Thyroid gland (tissue), 4 donors: ENCODE measurements at regions not wholly inside any gene's neighbourhood (a gene's known extent, or its start where the extent isn't known, plus 50 kb on each side); places are given as distances from the start of the nearest gene placed in this dataset.

Experiments used
- CTCF ChIP-seq, 6 experiments: fragments of 200-600 bp in 3 of 6; fragments of 450-650 bp in 3 of 6; sonication (generic) in 3 of 6; IDR thresholded peaks; one replicate each; pipeline ENCODE4 v1.5.1; 2016 to 2019; ENCODE audit warnings: antibody characterized with exemption in 6 of 6, mild to moderate bottlenecking in 2 of 6, inconsistent platforms in 1 of 6, moderate library complexity in 1 of 6
- POLR2A ChIP-seq, 2 donors: fragments of 450-650 bp; IDR thresholded peaks; one replicate each; pipeline ENCODE4 v1.6.1; 2017; ENCODE audit warnings: antibody characterized with exemption in 2 of 2, mild to moderate bottlenecking in 2 of 2, moderate library complexity in 1 of 2

GRCh38 chr5:30413540-30413939 lies 779.9 kb upstream of the CDH6 start:
- TF ChIP-seq CTCF (IDR thresholded peaks at IDR 0.05) (no peak), POLR2A (IDR thresholded peaks at IDR 0.05) (no peak)
